Esophagus (tissue), 2 donors: ENCODE measurements at regions not wholly inside any gene's neighbourhood (a gene's known extent, or its start where the extent isn't known, plus 50 kb on each side); places are given as distances from the start of the nearest gene placed in this dataset.

Experiments
- H3K27ac ChIP-seq, 2 donors: one replicate each; pipeline ENCODE4 v1.5.1; 2013; ENCODE audit warnings: low read depth in 2 of 2, mild to moderate bottlenecking in 2 of 2, inconsistent platforms in 1 of 2, low read length in 1 of 2, moderate library complexity in 1 of 2
- H3K27me3 ChIP-seq, 2 donors: one replicate each; pipeline ENCODE4 v1.6.1; 2013; ENCODE audit warnings: low read length in 2 of 2, control low read depth in 1 of 2, mild to moderate bottlenecking in 1 of 2; ENCODE audit not compliant: insufficient read depth in 2 of 2, control insufficient read depth in 1 of 2
- H3K36me3 ChIP-seq, 2 donors: one replicate each; pipeline ENCODE4 v1.6.1; 2013; ENCODE audit warnings: low read length in 1 of 2; ENCODE audit not compliant: control insufficient read depth in 2 of 2, insufficient read depth in 2 of 2
- H3K4me1 ChIP-seq, 2 donors: one replicate each; pipeline ENCODE4 v1.6.1; 2013; ENCODE audit warnings: low read length in 1 of 2; ENCODE audit not compliant: control insufficient read depth in 2 of 2, insufficient read depth in 2 of 2
- H3K4me3 ChIP-seq, 2 donors: one replicate each; pipeline ENCODE4 v1.5.1; 2013; ENCODE audit warnings: low read length in 2 of 2, mild to moderate bottlenecking in 2 of 2, low read depth in 1 of 2, moderate library complexity in 1 of 2
- H3K9me3 ChIP-seq, 2 donors: one replicate each; pipeline ENCODE4 v1.6.1; 2013; ENCODE audit warnings: mild to moderate bottlenecking in 2 of 2, low read depth in 1 of 2, low read length in 1 of 2, moderate library complexity in 1 of 2; ENCODE audit not compliant: control insufficient read depth in 2 of 2, insufficient read depth in 1 of 2
- WGBS, 2 donors: extraction: QIAGEN DNeasy Blood & Tissue Kit; methylation state at CpG; one replicate each; pipeline ENCODE4 v1.1.7; 2013; 5-methylcytosine and 5-hydroxymethylcytosine counted together
- donor health status: healthy with polysubstance abuse.
- donor health status: Bipolar disorder and iron deficiency.

DNA sequence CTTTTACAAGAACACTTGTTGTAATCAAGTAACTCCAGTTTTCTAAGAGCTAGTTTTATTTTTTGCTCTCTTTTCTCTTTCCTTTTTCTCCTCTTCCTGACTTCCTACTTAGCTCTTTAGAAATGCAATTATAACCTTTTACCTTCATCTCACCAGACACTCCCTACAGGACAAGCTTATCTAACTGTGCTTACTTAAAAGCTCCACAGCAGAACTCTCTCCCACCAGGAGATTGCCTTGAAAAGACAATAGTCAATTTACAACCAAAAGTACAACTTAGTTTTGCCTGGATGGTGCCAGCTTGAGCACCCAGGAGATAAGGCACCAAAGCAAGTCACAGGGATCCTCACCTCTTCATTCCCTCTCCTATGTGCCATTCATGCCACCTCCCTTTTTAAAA, 573.8 kb upstream of the LMCD1 start:
- no peaks in the 10 kb centered on the region for H3K27me3 ChIP-seq
- H3K27ac ChIP-seq: no peak overlapping the region
- no peaks in the 10 kb centered on the region for H3K4me1 ChIP-seq
- no peaks in the 10 kb centered on the region for H3K9me3 ChIP-seq
- H3K4me3 ChIP-seq: no peak overlapping the region
- no peaks in the 10 kb centered on the region for H3K36me3 ChIP-seq

DNA sequence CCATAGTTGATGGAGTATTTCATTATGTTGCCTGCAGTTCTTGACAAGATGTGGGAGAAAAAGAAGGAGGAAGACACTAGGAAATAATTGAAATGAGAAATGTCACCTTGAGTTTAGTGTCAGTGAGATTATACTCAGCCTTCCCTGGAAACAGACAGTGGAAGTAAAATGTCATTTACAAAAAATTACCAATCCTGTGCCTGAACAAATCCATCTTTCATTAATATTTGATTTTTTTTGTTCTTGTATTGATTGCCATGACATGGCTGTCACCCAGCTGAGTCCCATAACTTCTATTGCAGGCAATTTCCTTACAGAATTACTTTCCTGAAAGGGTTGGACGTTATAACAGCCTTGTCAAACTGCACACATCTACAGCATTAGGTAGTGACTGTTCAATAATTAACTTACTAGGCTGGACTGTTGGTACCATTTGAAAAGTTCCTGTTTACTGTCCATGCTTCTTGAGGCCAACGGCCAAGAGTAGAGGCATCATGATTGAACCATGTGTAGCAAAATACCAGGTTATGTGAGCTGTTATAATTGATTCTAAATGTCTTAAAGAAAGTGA, 572.2 kb upstream of the LMCD1 start:
- Histone ChIP-seq H3K4me3 (no peak overlapping the region), H3K36me3 (no peaks in the 10 kb centered on the region), H3K27me3 (no peaks in the 10 kb centered on the region), H3K9me3 (no peaks in the 10 kb centered on the region), H3K27ac (no peak overlapping the region), H3K4me1 (no peaks in the 10 kb centered on the region)
- 46 to 48% methylated on average over 2 of the region's 2 CpGs for WGBS, 2 donors

DNA sequence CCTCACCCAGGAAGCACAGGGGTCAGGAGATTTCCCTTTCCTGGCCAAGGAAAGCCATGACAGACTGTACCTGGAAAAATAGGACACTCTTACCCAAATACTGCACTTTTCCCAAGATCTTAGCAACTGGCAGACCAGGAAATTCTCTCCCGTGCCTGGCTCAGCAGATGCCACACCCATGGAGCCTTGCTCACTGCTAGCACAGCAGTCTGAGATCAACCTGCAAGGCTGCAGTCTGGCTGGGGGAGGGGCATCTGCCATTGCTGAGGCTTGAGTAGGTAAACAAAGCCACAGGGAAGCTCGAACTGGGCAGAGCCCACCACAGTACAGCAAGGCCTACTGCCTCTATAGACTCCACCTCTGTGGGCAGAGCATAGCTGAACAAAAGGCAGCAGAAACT, 567.3 kb upstream of the LMCD1 start:
- H3K36me3 ChIP-seq: no peaks in the 10 kb centered on the region
- no peak overlapping the region for H3K4me3 ChIP-seq
- H3K27me3 ChIP-seq: no peaks in the 10 kb centered on the region
- WGBS, 2 donors: 41 to 51% methylated on average over 2 of the region's 2 CpGs
- H3K9me3 ChIP-seq: no peaks in the 10 kb centered on the region
- H3K4me1 ChIP-seq: no peaks in the 10 kb centered on the region
- no peak overlapping the region for H3K27ac ChIP-seq

DNA sequence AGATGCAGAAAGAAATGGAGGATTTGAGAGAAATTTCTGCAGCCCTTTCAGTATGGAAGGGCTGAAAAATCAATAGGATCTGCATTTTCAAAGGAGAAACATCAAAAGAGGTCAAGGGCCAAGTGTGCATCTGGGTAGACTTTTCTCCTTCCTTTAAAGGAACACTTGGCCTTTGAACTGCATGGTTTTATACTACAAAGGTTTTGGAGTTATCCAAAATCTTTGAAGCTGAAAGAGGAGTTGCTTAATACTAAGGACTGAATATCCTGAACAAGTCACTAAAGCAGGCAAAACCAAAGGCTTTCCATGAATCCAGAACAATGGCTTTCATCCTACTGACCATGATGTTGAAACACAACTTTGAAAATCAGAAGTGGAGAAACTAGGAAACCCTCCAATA, 553.7 kb upstream of the LMCD1 start:
- H3K27ac ChIP-seq: no peak overlapping the region
- no peaks in the 10 kb centered on the region for H3K36me3 ChIP-seq
- no peaks in the 10 kb centered on the region for H3K4me1 ChIP-seq
- H3K4me3 ChIP-seq: no peak overlapping the region
- no peaks in the 10 kb centered on the region for H3K27me3 ChIP-seq
- no peaks in the 10 kb centered on the region for H3K9me3 ChIP-seq

DNA sequence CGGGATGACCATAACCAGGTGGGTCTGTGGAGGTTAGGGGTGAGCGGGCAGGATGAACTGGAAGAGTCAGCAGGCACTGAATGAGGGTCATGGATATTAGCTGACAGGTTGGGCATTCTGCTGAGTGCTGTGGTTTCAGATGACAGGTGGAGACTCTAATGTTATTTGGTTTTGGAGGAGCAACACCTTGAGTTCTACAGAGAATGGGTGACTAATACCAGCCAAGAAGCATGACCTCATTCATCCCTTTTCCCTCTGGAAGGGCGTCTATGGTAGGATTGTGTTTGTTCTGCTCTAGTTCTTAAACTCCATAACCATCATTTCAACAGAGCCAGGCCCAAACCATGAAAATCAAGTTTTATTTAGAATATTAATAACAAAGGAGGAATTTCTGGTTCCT, 550.7 kb upstream of the LMCD1 start:
- no peak overlapping the region for H3K4me3 ChIP-seq
- no peaks in the 10 kb centered on the region for H3K27me3 ChIP-seq
- no peaks in the 10 kb centered on the region for H3K4me1 ChIP-seq
- H3K36me3 ChIP-seq: no peaks in the 10 kb centered on the region
- no peaks in the 10 kb centered on the region for H3K9me3 ChIP-seq
- H3K27ac ChIP-seq: no peak overlapping the region
- WGBS, 2 donors: 85 to 92% methylated on average over 3 of the region's 3 CpGs

DNA sequence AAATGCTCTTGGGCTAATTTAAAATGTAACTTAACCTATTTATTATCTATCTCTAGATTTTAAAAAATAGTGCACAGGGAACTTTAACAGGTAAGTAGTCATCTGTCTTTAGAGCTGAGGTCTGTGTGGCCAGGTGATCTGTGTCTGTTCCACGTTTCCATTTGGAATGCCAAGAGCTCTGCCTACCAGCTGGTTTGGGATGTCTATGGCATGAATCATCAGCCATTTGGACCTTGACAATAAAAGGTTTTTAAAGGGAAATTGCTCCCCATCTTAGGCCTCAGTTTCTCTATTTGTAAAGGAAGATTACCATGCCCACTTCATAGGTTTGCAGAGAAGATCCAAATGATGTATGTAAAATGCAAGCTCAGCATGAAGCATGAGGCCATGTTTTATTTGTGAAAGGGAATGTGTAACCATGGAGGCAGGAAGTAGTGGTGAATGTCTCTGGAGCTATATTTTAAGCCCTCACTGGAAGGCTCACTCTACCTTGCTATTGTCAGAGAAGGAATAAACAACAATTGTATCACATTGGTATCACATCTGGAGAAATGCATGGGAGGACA, 548.1 kb upstream of the LMCD1 start:
- H3K9me3 ChIP-seq: no peaks in the 10 kb centered on the region
- no peak overlapping the region for H3K4me3 ChIP-seq
- H3K27me3 ChIP-seq: no peaks in the 10 kb centered on the region
- H3K36me3 ChIP-seq: no peaks in the 10 kb centered on the region
- H3K4me1 ChIP-seq: no peaks in the 10 kb centered on the region
- H3K27ac ChIP-seq: no peak overlapping the region
- 8 to 25% methylated on average over 1 of the region's 1 CpG for WGBS, 2 donors

DNA sequence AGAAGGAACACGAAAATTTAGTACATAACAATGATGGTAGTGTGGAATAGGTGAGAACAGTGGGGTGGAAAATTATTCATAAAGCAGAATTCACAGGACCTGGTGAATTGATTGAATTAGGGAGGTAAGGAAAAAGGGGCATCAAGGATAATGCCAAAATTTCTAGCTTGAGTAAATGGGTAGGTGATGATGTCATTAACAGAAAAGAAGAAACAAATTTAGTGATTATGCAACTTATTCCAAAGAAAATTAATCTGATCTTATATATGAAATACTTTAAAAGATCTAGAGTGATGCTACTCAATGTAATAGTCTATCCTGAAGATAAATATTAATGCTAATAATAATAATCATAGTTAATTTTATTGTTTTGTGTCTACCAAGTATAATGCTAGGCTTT, 544.6 kb upstream of the LMCD1 start:
- H3K4me3 ChIP-seq: no peak overlapping the region
- H3K27ac ChIP-seq: no peak overlapping the region
- no peaks in the 10 kb centered on the region for H3K27me3 ChIP-seq
- H3K36me3 ChIP-seq: no peaks in the 10 kb centered on the region
- H3K9me3 ChIP-seq: peaks cover 0 to 3% of the 10 kb centered on the region in 2 donors
- no peaks in the 10 kb centered on the region for H3K4me1 ChIP-seq
- WGBS, 2 donors: 66 to 70% methylated on average over 1 of the region's 1 CpG

DNA sequence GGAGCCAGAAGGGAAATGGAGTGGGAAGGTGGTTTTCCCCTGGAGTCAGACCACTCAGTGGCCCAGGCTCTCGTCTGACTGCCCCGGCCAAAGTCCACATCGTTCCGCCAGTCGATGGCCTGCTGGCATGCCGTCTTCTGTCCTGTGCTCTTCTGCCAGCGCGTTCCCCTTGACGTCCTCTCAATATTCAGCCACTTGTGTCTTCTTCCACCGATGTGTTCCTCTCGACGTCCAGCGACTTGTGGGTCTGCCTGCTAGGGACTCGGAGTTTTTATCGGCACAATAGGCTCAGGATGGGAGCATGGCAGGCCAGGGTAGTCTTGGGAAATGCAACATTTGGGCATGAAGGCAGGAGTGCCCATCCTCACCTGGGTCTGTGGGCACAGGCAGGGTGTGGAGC, 542.5 kb upstream of the LMCD1 start:
- Histone ChIP-seq H3K27me3 (no peaks in the 10 kb centered on the region), H3K36me3 (no peaks in the 10 kb centered on the region), H3K27ac (no peak overlapping the region), H3K4me3 (no peak overlapping the region), H3K4me1 (no peaks in the 10 kb centered on the region), H3K9me3 (peaks cover 0 to 3% of the 10 kb centered on the region in 2 donors)
- WGBS, 2 donors: 96% methylated on average over 15 of the region's 15 CpGs

DNA sequence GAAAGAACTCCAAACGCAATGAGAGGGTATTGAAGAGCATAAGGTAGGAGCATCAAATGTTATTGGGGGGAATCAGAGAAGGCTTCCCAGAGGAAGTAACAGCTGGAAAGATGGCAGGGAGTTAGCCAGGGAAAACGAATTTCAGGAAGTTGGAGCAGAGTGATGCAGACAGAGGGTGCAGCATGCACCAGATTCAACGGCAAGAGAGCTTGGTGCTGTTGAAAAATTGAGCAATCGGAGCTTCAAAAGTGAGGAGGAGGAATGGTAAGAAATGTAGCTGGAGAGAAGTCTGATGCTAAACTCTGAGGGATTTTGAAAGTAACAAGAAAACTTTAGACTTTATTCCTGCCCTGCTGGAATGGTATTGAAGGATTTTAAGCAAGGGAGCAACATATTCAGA, 541.0 kb upstream of the LMCD1 start:
- 69 to 71% methylated on average over 4 of the region's 4 CpGs for WGBS, 2 donors
- Histone ChIP-seq H3K27me3 (no peaks in the 10 kb centered on the region), H3K4me1 (no peaks in the 10 kb centered on the region), H3K36me3 (no peaks in the 10 kb centered on the region), H3K27ac (no peak overlapping the region), H3K4me3 (no peak overlapping the region), H3K9me3 (peaks cover 0 to 3% of the 10 kb centered on the region in 2 donors)

DNA sequence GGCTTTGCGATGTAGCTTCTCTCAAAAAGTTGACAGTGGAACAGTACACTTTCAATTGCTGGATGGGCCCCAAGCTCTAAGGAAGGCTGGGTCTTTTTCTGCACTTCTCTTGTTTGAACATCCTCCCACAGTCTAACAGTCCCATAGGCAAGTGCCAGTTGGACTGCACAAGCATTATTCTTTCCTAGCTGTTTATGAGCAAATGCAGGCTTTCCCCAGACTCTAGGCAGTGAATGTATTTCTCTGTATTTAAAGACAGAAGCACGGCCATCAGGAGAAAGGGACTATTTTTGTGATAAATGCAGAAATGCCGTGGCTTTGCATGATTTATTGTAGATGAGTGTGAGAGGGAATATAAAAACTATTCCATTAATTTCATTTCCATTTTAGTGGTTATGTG, 539.3 kb upstream of the LMCD1 start:
- H3K27ac ChIP-seq: no peak overlapping the region
- no peaks in the 10 kb centered on the region for H3K4me1 ChIP-seq
- no peaks in the 10 kb centered on the region for H3K36me3 ChIP-seq
- no peak overlapping the region for H3K4me3 ChIP-seq
- H3K27me3 ChIP-seq: no peaks in the 10 kb centered on the region
- WGBS, 2 donors: 41 to 44% methylated on average over 3 of the region's 3 CpGs
- peaks cover 0 to 3% of the 10 kb centered on the region in 2 donors for H3K9me3 ChIP-seq
